ENCODE measurements at regions not wholly inside any gene's neighbourhood (a gene's known extent, or its start where the extent isn't known, plus 50 kb on each side); places are given as distances from the start of the nearest gene placed in this dataset.

- no peak for TF ChIP-seq ZBTB4 (CRISPR knock-in tag; IDR thresholded peaks at IDR 0.05)
- TF ChIP-seq CHD1 (IDR thresholded peaks at IDR 0.05; ENCODE audit: low read depth, low read length): no peak
- TF ChIP-seq IRF4 (IDR thresholded peaks at IDR 0.05; ENCODE audit: low read depth, low read length): peak; percentile 99
- peak; percentile 85; the same call in 1 of the 2 replicates for TF ChIP-seq PML (IDR thresholded peaks at IDR 0.05; ENCODE audit: low read length)
- TF ChIP-seq HDAC6 (IDR thresholded peaks at IDR 0.05; ENCODE audit: unreplicated experiment): no peak
- no peak for TF ChIP-seq ZBTB11 (CRISPR knock-in tag; IDR thresholded peaks at IDR 0.05)
- TF ChIP-seq ZNF622 (IDR thresholded peaks at IDR 0.05): no peak
- peak; percentile 91 for TF ChIP-seq CREM (IDR thresholded peaks at IDR 0.05; ENCODE audit: low read depth)
- TF ChIP-seq SPI1 (IDR thresholded peaks at IDR 0.05; ENCODE audit: borderline replicate concordance, insufficient read depth, low read depth, low read length): peak; percentile 98
- TF ChIP-seq MLLT1 (IDR thresholded peaks at IDR 0.05): peak; percentile 87
- TF ChIP-seq RAD21 (IDR thresholded peaks at IDR 0.05; ENCODE audit: insufficient read depth, low read depth, low read length): peak; percentile 10; the same call in 1 of the 2 replicates
- TF ChIP-seq POU2F2 (IDR thresholded peaks at IDR 0.05; ENCODE audit: borderline replicate concordance, low read depth, low read length): peak; percentile 97
- TF ChIP-seq STAT1 (conservative IDR thresholded peaks at IDR 0.05): no peak
- no peak for TF ChIP-seq NKRF (conservative IDR thresholded peaks at IDR 0.05)
- no peak for TF ChIP-seq ZZZ3 (IDR thresholded peaks at IDR 0.05; ENCODE audit: control insufficient read depth, insufficient read length, low read depth)
- no peak for TF ChIP-seq NFXL1 (IDR thresholded peaks at IDR 0.05; ENCODE audit: borderline replicate concordance)
- no peak for TF ChIP-seq KLF5 (IDR thresholded peaks at IDR 0.05; ENCODE audit: partially characterized antibody)
- TF ChIP-seq NR2C2 (IDR thresholded peaks at IDR 0.05; ENCODE audit: borderline replicate concordance, control insufficient read depth, insufficient read length, low read depth): no peak
Observed at GRCh38 chr12:67452119-67452805, 183.1 kb downstream of the CAND1 start (continued).

Data from GM12878 (cell line).